GM23248 (cell line): ENCODE measurements at regions not wholly inside any gene's neighbourhood (a gene's known extent, or its start where the extent isn't known, plus 50 kb on each side); places are given as distances from the start of the nearest gene placed in this dataset.

ENCODE experiments used
- EZH2 ChIP-seq: fragments of 200-600 bp; sonication (generic); IDR thresholded peaks from 2 replicates; pipeline ENCODE4 v1.6.1; 2018; ENCODE audit warnings: antibody characterized with exemption, mild to moderate bottlenecking; ENCODE audit not compliant: insufficient read depth, poor library complexity, severe bottlenecking
- EZH2phosphoT487 ChIP-seq: fragments of 200-600 bp; sonication (generic); IDR thresholded peaks from 2 replicates; pipeline ENCODE4 v1.6.1; 2018; ENCODE audit warnings: antibody characterized with exemption, moderate library complexity, mild to moderate bottlenecking, low read depth; ENCODE audit not compliant: insufficient read depth

GRCh38 chr5:84816746-84817547, 432.3 kb upstream of the EDIL3 start:
- no peak for TF ChIP-seq EZH2phosphoT487
- no peak for TF ChIP-seq EZH2
